ENCODE measurements at regions not wholly inside any gene's neighbourhood (a gene's known extent, or its start where the extent isn't known, plus 50 kb on each side); places are given as distances from the start of the nearest gene placed in this dataset.

DNA sequence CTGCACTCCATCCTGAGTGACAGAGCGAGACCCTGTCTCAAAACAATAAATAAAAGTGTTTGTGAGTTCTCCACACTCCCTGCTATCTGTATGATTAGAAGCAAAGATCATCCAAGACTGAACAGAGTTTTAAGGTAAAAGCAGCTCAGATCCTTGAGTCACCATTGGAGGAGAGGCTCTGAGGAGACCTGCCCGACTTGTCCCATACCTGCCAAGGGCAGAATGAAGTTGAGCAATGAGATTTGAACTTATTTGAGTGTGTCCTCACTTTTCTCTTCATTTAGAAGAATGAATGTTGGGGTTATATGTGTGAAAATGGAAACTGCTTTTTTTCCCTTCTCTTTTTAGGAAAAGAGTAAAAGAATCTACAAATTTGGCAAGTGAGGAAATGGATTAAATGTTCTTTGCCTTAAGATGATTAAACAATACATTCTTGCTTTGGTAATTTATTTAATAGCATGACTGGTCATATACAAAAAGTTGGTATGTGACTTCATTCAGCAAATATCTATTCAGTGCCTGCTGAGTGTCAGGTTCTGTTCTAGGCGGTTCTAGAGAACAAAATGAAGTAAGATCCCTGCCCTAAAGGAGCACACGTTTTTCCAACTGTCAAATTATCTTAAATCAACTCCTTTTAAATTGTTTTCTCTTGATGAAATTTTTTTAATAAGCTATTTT, 195.7 kb downstream of the ALDH8A1 start:
- H3K9me3 ChIP-seq (replicated peaks in 1 of 3): no peaks in the 10 kb centered on the region
- no peak overlapping the region for H3K4me3 ChIP-seq
- no peaks in the 10 kb centered on the region for H3K27me3 ChIP-seq
- intact Hi-C loops (cut with DNase I): no loop called here
- no peak overlapping the region for H3K27ac ChIP-seq
- H3K36me3 ChIP-seq (replicated peaks in 1 of 2): no peaks in the 10 kb centered on the region
- TF ChIP-seq POLR2A (IDR thresholded peaks at IDR 0.05): no peak
- TF ChIP-seq, protein P1, sequence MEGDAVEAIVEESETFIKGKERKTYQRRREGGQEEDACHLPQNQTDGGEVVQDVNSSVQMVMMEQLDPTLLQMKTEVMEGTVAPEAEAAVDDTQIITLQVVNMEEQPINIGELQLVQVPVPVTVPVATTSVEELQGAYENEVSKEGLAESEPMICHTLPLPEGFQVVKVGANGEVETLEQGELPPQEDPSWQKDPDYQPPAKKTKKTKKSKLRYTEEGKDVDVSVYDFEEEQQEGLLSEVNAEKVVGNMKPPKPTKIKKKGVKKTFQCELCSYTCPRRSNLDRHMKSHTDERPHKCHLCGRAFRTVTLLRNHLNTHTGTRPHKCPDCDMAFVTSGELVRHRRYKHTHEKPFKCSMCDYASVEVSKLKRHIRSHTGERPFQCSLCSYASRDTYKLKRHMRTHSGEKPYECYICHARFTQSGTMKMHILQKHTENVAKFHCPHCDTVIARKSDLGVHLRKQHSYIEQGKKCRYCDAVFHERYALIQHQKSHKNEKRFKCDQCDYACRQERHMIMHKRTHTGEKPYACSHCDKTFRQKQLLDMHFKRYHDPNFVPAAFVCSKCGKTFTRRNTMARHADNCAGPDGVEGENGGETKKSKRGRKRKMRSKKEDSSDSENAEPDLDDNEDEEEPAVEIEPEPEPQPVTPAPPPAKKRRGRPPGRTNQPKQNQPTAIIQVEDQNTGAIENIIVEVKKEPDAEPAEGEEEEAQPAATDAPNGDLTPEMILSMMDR (IDR thresholded peaks at IDR 0.05): no peak
- WGBS, 4 donors: 73 to 82% (median 77%) methylated on average over 4 of the region's 4 CpGs
- DNase-seq: no peak
- H3K4me1 ChIP-seq (replicated peaks in 1 of 2): no peaks in the 10 kb centered on the region

GRCh38 chr6:134753001-134753400, 196.9 kb downstream of the ALDH8A1 start:
- 41 to 53% (median 47%) methylated on average over 4 of the region's 4 CpGs for WGBS, 4 donors
- no peaks in the 10 kb centered on the region for H3K9me3 ChIP-seq (replicated peaks in 1 of 3)
- TF ChIP-seq, protein P1 (IDR thresholded peaks at IDR 0.05): no peak
- TF ChIP-seq POLR2A (IDR thresholded peaks at IDR 0.05): no peak
- no peaks in the 10 kb centered on the region for H3K36me3 ChIP-seq (replicated peaks in 1 of 2)
- H3K27ac ChIP-seq: no peak overlapping the region
- no peak overlapping the region for H3K4me3 ChIP-seq
- H3K27me3 ChIP-seq: no peaks in the 10 kb centered on the region
- H3K4me1 ChIP-seq (replicated peaks in 1 of 2): no peaks in the 10 kb centered on the region
- intact Hi-C loops (cut with DNase I): no loop called here
- no peak for DNase-seq

GRCh38 chr6:134752445-134752844, 197.5 kb downstream of the ALDH8A1 start:
- intact Hi-C loops (cut with DNase I): no loop called here
- Histone ChIP-seq H3K4me1 (replicated peaks in 1 of 2) (no peaks in the 10 kb centered on the region), H3K4me3 (no peak overlapping the region), H3K27me3 (no peaks in the 10 kb centered on the region), H3K27ac (no peak overlapping the region), H3K36me3 (replicated peaks in 1 of 2) (no peaks in the 10 kb centered on the region), H3K9me3 (replicated peaks in 1 of 3) (no peaks in the 10 kb centered on the region)
- no peak for TF ChIP-seq POLR2A (IDR thresholded peaks at IDR 0.05)
- TF ChIP-seq, protein P1 (IDR thresholded peaks at IDR 0.05): no peak
- WGBS, 4 donors: 88 to 96% (median 91%) methylated on average over 5 of the region's 5 CpGs
- no peak for DNase-seq

DNA sequence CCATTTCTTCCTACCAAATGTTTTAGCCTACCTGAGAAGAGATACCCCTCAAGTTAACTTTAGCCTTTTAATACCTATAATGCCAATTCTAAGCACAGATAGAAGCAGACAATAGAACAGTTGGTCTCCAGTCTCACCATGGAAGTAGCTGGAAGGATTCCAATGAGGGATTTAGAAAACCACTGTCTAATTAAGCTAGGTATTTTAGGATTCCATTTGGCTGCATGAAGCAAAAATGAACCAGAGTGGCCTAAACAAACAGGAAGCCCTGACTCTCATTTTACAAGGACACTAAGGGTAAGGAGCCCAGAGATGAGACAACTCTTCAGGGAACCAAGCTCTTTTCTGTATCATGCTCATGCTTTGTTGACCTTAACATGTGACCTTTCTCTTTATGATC, 199.2 kb downstream of the ALDH8A1 start:
- DNase-seq: no peak
- H3K27me3 ChIP-seq: no peaks in the 10 kb centered on the region
- H3K9me3 ChIP-seq (replicated peaks in 1 of 3): no peaks in the 10 kb centered on the region
- H3K4me1 ChIP-seq (replicated peaks in 1 of 2): no peaks in the 10 kb centered on the region
- H3K36me3 ChIP-seq (replicated peaks in 1 of 2): no peaks in the 10 kb centered on the region
- no peak overlapping the region for H3K27ac ChIP-seq
- no peak overlapping the region for H3K4me3 ChIP-seq
- intact Hi-C loops (cut with DNase I): no loop called here
- TF ChIP-seq, protein P1 (IDR thresholded peaks at IDR 0.05): no peak
- no peak for TF ChIP-seq POLR2A (IDR thresholded peaks at IDR 0.05)

Data from adrenal gland (tissue), 9 donors.